Stimulated activated CD8-positive, alpha-beta memory T cell treated with anti-CD3 and anti-CD28 coated beads, Interleukin-7, amount 100 ng/mL, for 1 hour (primary cell): ENCODE measurements at regions not wholly inside any gene's neighbourhood (a gene's known extent, or its start where the extent isn't known, plus 50 kb on each side); places are given as distances from the start of the nearest gene placed in this dataset.
A peak's percentile ranks its signal among the peaks of the same experiment; 100 is the strongest.

ENCODE experiments used
- DNase-seq, 2 donors: peaks; one replicate each; pipeline ENCODE4 v3.0.0-alpha.2; 2020; ENCODE audit warnings: low read depth in 2 of 2

GRCh38 chr6:139542351-139542750, 167.9 kb upstream of the CITED2 start:
- DNase-seq, result no peak

DNA sequence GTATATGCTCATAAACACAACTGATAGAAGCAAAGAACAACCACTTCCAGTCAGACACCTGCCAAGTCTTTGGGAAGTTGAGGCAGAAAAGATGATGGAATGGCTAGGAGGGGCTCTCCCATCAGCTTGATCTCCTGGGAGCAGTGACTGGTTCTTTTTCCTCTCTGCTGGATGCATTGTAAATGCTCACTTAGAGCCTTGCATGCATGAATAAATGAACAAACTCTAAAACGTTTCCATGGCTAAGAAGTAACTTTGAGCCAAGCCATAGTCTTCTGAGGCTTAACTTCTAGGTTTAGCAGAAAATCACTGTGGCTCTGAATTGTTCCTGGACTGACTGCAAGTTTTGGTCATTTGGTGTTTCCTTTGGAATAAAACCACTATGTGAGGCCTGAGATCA, 166.4 kb upstream of the CITED2 start:
- DNase-seq, result no peak

DNA sequence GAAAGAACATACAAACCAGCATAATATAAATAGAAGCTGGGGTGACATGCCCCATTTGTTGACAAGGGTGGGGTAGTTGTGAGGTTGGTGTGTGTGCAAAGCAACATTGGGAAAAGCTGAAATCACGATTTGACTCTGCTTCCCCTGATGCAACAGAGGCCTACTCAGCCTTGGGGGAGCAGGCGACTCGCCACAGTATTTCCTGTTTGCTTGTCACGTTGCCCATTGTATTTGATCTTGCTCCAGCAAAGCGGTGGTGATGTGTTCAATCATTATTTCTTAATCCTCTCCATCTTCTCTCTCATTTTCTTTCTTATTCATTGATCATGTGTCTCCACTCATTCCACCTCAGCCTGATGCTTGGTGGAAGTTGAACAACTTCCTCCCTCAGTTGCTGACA, 165.8 kb upstream of the CITED2 start:
- DNase-seq, result peak in 1 of 2 donors; percentile 20

GRCh38 chr6:139539852-139540251, 165.4 kb upstream of the CITED2 start:
- no peak for DNase-seq

DNA sequence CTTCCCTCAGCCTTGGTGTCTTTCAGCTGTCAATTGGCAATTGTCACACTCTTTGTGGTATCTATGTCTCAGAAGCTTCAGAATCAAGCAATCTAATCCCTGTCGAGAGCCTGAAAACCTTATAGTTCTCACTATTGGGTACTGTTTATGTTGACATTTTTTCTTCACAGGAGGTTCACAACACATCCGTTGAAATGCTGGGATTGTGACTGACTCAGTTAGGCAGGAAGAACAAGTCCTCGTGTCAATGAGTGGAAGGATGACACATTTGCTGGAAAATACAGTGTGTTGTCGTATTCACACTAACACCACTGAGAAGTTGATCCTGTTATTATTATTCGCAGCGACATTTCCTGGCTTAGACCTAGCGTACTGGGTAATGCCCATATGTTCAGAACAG, 163.9 kb upstream of the CITED2 start:
- no peak for DNase-seq

DNA sequence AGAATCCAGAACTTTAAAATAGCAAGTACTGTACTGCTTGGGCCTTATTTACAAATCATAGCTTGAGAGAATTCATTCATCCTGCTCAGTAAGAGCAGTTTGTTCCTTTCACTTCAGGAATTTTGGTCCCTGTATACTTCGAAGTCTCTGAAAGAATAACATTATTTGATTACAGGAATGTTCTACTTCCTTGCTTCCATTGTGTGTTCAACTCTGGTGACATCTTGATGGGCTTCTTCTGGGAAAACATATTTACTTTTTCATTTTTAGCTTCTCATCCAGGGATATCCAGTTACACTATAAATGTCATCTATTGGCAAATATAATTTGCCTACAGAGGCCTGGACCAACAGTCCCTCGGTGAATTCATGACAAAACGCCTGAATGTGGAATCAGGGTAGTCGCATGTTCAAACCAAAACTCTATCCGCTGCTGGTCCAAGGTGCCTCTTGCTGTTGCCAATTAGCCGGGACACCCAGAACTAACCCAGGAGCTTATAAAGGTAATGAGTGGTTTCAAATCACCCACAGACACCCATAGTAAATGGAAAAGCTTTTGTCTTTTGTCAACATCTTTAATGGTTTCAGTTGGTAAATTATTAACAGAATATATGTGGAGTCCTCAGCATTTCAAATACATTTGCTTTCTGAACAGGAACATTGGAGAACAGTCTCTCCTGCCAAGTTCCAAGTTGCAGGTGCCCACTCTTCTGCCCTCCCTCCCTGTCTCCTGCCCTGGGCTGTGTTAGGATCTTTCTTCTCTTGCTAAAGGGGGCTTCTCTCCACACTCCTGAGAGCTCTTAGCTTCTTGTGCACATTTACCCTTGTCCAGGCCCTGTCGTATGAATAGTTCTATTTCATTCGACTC, 162.5 kb upstream of the CITED2 start:
- DNase-seq, result no peak

GRCh38 chr6:139534472-139535115, 160.1 kb upstream of the CITED2 start:
- peak in 1 of 2 donors; percentile 1 for DNase-seq

DNA sequence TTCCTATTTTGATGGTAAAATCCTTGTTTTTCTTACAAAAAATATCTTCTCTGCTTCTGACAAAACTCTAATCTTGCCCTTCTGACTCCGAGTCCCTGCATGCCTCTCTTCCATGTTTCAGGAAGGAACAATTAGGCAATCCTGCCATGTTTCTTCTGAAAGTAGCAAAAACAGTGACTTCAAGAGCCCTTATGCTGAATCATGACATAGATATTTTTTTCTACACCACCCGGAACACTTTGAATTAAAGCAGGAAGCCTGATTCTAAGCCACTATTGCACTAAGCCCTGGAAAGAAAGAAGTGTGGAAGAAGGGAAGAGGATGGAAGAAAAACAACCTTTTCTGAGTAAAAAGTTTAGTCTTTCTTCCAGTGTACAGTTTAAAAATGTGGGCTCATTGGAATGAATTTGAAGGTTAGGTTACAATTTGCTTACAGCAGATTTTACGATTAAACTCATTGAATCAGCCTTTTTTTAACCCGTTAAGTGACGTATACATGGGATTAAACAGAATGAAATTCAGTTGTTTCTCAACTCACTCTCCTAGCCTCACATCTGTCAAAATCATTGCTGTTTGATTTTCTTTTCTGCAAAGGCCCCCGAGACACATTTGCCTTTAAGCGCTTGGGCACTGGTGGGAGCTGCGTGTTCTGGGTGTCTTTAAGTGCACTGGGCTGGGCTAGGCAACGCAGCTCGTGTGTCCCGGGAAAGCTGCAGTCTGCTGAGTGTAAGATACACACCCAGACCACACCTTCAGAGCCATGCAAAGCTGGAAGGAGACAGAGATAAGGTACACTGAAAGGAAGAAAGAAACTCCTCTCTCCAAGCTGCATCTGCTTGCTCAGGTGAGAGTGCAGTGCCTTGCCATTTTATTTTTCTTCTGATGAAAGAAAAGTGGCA, 159.4 kb upstream of the CITED2 start:
- DNase-seq, result no peak

DNA sequence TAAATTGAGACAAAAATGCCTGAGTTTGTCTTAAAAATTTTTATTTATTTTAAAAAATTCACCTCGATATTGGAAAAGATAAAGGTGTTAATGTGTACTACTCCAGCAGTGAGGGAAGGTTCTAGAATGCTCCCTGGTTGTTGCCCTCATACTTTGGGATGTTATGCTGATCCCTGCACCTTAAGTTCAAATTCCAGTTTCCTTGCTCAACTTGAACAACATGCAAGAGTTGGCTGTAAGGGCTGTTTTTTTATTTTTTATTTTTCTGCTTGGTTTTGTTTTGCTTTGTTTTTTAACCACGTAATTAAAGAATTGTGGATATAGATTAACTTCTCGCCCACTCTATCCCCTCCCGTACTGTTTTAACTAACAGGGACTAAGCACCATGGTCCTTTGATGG, 158.7 kb upstream of the CITED2 start:
- DNase-seq, result no peak

DNA sequence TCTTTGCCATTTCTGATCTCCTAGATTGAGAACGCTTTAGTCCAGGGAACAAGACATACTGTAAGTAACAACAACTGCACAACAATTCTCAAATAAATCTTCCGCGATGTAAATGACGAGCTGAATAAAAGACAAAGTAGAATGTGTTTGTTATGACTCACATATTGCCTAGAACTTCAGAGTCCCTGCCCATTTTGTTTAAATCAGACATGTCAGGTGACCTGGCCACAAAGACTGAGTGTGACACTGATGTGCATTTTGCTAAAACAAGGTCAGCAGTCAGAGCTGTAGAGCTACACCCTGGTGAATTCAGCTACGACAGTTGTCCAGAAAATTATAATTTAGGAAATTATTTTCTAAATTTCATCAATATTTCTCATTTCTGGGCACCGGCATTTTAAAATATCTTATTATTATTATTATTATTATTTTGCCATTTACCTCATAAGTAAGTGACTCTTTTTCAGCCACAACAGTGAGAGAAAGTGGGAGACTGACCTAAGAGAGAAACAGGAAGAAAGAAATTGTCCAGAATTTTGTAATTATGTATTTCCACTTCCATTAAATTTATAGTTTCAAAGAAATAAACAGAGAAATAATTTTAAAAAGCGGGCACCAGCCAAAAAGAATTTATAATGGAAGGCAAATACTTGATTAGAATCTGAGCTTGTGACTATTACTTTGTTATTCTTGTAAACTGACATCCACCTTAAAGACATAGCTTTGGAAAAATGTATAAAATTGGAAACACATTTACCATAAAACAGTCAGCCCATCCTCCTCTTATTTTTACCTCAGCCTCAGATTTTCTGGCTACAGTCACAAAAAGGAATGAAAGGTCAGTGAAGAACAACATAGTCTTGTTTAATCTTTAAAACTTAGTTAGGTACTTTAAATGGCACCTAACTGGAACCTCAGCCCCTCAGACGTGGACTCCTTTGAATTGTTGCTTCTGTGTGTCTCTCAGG, 157.0 kb upstream of the CITED2 start:
- DNase-seq, result peak in 1 of 2 donors; percentile 9

DNA sequence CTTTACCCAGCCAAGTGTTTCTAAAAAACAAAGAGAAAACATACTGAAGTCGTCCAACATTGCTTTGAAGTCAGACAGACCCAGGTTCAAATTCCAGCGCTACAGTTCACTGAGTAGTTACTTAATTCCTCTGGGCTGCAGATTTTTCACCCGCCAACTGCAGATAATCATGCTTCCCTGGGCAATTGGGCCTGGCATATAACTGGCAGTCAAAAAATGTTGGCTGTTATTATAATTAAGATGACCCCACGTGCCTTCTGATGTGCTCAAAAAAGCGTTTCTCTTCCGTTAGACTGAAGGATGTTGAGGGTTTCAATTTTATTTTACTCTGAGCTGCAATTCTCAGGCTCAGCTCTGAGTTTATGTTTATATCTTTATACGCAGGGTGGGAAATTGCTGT, 156.1 kb upstream of the CITED2 start:
- DNase-seq, result no peak

DNA sequence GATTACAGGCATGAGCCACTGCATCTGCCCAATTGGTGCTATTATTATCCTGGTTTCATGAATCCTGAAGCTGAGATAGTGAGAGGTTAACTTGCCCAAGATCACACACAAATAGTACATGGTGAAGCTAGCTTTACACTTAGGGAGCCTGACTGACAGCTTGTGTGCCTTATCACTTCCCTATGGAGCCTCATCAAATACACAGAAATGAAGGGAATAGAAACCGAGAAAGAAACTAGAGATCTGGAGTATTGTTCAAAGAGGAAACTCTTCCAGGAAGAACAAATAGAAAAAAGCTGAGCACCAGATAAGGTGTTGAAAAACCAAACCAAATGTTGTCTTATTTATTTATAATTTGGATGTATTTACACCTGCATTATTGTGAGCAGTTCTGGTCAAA, 155.0 kb upstream of the CITED2 start:
- no peak for DNase-seq

- DNase-seq, result no peak
These were observed 154.0 kb upstream of the CITED2 start for GRCh38 chr6:139528471-139528870.

GRCh38 chr6:139525415-139525814, 151.0 kb upstream of the CITED2 start:
- DNase-seq, result no peak

DNA sequence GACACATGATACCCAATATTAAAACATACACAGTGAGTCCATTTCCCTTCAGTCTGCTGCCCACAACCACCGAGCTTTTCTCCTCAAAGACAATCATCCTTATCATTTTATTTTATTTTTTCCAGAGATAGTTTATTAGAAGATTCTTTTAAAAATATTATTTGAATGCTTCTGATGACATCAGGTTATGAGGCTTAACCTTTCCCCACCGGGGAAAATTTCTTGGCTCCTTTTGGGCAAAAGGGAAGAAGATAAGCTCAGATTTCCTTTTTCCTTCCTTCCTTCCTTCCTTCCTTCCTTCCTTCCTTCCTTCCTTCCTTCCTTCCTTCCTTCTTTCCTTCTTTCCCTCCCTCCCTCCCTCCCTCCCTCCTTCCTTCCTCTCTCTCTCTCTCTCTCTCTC, 149.5 kb upstream of the CITED2 start:
- no peak for DNase-seq

DNA sequence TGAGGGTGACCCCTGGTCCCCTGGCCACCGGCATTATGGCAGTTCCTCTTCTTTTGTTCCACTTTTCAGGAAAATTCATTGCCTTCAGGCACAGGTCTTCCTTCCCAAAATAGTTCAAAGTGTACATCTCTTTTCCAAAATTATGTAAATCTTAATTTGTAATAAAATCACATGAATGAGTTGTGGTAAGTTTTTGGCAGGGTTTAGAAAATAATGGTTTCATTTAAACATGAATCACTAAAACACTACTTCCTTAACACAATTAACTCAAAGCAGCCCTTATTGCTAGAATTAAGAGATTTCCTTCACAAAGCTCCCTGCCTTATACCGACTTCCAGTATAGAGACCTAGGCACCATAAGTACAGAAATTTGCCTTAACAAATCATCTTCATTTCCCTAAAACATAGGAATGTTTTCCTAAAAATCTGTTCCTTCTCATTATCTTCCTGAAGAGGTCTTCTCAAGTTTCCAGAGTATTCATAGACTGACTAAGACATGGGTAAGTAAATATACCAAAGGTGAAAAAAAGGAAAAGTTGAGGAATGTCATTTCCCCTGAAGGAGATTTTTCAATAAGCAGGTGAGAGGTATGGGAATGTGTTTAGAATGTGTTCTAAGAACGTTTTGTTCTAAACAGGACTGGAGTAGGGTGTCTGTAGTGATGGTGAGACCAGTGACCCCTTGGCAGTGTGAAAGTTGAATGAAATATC, 148.2 kb upstream of the CITED2 start:
- no peak for DNase-seq

GRCh38 chr6:139521338-139521737, 146.9 kb upstream of the CITED2 start:
- no peak for DNase-seq

DNA sequence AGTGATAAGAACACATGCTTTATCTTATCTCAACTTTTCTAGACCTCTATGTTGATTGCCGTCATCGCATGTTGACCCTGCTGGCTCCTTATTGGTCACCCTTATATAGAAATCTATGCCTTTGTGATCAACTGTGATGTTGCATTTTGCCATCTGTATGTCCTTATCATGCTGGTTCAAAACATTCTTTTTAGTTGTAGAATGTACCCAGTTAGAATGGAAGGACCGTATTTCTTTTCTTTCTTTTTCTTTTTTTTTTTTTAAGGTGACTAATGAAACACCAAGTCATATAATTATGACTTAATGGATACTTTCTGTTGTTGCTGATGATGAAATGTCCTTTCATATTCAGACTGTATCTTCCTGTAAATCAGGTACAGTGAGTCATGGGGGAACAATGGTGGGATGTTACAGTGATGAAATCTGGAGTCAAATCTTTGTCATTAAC, 145.9 kb upstream of the CITED2 start:
- DNase-seq, result no peak

DNA sequence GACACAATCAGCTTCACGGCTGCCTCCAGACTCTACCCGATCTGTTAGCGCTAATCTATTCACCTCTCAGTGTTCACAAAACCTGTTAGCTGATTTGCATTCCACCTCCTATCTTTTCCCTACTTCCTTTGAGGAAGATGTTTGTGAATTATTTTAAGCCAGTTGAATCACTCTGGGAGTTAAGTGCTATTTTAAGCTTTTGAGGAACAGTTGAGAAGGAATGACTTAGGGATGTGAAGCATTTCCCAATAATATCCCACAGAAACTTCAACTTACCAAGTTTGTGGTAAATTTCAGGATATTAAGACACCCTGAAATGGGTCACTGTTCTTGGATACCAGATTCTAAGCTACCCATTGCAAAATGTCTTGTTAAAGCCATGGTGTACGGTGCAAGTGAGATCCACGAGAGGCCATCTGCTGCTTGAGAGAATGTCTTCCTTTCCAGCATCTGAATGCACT, 145.2 kb upstream of the CITED2 start:
- no peak for DNase-seq

GRCh38 chr6:139519097-139519496, 144.6 kb upstream of the CITED2 start:
- DNase-seq, result no peak
